NCI-H524 (cell line): ENCODE measurements at regions not wholly inside any gene's neighbourhood (a gene's known extent, or its start where the extent isn't known, plus 50 kb on each side); places are given as distances from the start of the nearest gene placed in this dataset.

Source experiments
- DNase-seq, 2 experiments: peaks; one replicate each; lab custom pipeline; 2025; lab: John Stamatoyannopoulos, UW

- DNase-seq = no peak
Observed at GRCh38 chr12:93177208-93178153, 200.2 kb upstream of the NUDT4 start.

GRCh38 chr12:93178154-93178878 is 199.4 kb upstream of the NUDT4 start:
- no peak for DNase-seq

DNA sequence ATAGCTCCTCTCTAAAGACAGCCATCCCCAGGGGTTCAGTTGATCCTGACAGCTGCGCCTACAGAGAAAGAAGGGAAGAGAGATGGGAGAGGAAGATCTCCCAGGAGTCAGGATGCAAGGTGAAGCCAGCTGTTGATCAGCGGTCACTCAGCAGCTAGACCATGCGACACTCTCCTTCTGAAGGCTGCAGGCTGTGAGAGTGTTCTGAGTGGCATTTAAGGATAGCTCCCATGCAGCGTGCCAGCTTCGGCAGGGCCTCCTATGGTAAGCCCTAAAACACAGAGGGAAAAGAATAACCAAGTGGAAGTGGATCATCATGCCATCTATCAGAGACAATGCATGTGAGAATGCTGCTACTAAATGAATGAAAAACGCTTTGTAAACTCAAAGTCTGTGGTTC is 197.9 kb upstream of the NUDT4 start:
- DNase-seq = no peak

- no peak for DNase-seq
Observed at GRCh38 chr12:93180566-93180965, 197.2 kb upstream of the NUDT4 start.

- DNase-seq = no peak
Observed at GRCh38 chr12:93181409-93181965, 196.2 kb upstream of the NUDT4 start.

DNA sequence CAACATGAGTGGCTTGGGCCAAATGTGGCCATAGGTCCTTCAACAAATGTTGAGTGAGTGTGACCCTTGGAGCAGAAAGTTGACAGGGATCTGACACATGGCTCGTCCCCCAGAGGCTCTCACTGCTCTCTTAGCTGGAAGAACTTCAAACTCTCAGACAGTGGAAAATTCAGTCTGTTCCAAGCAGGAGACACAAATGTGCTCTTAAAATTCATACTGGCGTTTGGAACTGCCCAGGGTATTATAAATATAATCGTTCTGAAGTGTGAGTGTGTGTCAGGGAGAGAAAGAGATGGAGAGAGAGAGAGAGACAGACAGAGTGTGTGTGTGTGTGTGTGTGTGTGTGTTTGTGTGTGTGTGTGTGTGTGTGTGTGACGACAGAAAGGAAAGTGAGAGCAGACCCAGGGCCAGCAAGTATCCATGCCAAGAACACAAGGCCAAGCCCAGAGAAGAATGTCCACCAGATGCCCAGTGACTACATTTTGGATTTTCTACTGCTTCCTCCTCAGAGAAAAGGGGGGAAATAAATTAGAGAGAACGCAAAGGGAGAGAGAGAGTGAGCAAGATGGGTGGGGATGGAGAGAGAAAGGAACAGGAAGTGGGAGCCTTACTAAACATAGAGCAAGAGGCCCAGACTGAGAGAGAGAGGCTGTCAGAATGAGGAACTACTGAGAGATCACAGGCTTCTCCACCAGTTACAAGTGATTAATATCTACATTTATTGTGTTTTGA is 193.6 kb upstream of the NUDT4 start:
- no peak for DNase-seq

- no peak for DNase-seq
Observed at GRCh38 chr12:93184672-93185368, 192.9 kb upstream of the NUDT4 start.

DNA sequence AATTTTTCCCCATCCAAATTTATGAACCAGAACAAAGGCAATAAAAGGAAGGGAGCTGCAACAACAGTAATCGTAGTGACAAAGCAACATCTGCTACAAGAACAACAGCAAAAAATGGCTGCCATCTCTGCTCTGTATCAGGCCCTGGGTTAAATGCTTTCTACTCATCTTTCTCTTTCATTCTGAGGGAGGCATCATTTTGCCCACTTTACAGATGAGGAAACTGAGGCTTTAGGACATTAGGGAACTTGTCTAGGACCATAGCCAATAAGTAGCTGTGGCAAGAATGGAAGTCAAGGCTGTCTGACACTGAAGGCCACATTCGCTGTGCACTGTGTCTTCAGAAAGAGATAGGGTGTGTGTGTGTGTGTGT is 192.4 kb upstream of the NUDT4 start:
- DNase-seq = no peak

- no peak for DNase-seq
Observed at GRCh38 chr12:93186131-93186530, 191.6 kb upstream of the NUDT4 start.

GRCh38 chr12:93186621-93187020 is 191.1 kb upstream of the NUDT4 start:
- no peak for DNase-seq

DNA sequence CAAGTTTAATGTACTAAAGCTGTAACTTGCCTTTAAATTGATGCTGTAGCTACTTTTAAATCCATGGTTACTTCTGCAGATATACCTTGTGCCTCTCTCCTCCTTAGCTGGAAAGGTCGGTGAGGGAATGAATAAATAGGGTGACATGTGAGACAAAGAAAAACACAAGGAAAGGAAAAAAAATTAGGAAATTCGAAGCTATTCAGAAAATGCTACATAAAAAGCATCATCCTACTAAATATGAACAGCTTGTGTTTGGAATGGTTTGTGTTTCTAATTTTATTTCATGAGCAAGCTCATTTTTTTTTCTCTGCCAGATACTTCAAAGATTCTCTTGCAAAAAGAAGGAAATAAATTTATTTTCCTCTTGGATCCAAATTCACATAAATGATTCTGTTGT is 186.3 kb upstream of the NUDT4 start:
- no peak for DNase-seq

DNA sequence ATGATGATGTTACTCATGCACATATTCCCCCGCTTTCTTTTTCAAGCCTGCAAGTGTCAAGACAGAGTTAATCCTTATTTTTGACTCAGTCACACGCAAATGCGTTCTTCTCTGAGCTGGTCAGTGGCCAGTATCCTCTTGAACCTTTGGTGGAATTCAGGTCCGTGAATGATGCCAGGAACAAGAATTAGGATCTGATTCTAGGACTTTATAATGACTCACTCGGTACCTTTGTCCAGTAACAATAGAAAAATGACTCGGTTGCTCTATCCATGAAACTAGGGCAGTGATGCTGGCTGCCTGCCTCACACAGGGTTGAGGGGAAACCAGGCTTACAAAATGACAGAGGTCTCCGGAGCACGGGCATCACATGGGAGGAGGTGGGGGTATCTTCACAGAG is 185.8 kb upstream of the NUDT4 start:
- no peak for DNase-seq

- DNase-seq = no peak
Observed at GRCh38 chr12:93192878-93193277, 184.8 kb upstream of the NUDT4 start.

GRCh38 chr12:93195511-93195910 is 182.2 kb upstream of the NUDT4 start:
- no peak for DNase-seq

DNA sequence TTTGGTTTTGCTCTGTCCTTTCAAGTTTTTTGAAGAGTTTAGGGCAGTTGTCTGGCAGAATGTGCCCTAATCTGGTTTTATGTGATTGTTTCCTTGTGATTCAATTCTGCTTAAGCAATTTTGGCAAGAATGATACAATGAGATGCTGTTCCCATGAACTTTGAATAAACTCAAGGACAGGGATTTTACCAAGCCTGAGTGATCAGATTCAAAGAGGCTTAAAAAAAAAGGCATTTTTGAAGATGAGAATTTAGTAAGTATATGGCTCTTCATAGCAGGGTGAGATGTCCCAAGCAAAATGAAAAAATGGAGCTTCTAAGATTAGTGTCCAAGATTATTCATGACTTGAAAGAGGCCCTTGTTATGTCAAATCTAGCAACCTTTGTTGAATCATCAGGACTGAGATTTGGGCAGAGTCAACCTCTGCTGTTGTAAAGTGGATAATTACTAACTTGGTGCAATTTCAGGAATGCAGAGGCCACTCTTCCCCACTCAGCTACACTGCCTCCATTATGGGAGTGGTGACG is 180.6 kb upstream of the NUDT4 start:
- DNase-seq = no peak

- no peak for DNase-seq
Observed at GRCh38 chr12:93198086-93198485, 179.6 kb upstream of the NUDT4 start.

DNA sequence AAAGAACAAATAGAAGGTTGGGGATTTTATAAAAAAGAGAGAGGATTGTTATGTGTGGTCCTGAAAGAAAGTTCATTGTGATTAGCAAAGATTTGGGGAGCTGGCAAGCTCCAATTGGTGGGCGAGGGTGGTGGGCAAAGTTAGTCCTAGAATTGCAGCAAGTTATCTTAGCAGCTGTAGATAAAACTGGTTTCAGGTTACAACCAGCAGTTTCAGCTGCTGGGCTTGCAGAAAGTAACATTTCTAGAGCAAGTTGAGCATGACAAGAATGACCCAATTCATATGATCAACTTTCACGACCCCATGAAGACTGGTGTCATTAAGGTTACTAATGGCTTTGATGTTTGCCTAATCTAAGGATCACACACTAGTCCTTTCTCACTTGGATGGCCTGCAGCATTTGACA is 177.9 kb upstream of the NUDT4 start:
- DNase-seq = no peak

DNA sequence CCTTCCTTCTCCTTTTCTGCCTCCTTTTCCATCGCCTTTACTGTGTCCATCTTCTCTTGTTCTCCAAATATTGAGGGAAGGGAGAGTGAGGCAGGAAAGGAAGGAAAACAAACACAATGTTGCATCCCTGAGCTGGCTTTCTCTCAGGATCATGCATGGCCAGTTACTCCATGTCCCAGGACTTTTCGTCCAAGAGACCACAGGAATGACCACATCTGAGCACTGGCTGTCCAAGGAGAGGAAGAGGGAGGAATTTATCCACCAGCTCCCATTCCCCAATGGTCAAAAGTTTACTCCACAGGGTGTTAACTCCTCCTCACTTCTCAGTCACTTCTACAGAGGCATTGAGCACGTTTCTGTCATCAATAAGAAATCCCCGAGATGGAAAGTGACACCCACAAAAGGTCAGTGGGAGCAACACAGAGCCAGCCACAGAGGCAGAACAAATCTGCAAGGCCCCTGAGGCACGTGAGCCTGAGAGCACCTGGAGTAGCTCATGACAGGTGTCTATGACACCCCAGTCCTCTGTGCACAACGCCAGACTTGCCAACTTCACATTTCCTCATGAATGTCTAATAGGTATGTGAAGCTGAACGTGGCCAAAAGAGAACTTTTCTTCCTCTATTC is 177.3 kb upstream of the NUDT4 start:
- no peak for DNase-seq

- DNase-seq = no peak
Observed at GRCh38 chr12:93201990-93202389, 175.7 kb upstream of the NUDT4 start.

- no peak for DNase-seq
Observed at GRCh38 chr12:93202688-93203087, 175.0 kb upstream of the NUDT4 start.

- no peak for DNase-seq
Observed at GRCh38 chr12:93203361-93203760, 174.4 kb upstream of the NUDT4 start.
